IPS-18a (cell line): ENCODE measurements at regions not wholly inside any gene's neighbourhood (a gene's known extent, or its start where the extent isn't known, plus 50 kb on each side); places are given as distances from the start of the nearest gene placed in this dataset.
"Not testable (repeated sequence)": the region's sequence is repeated elsewhere in the genome, so short reads cannot be mapped to it uniquely, and the experiment has no call there.

Source experiments
- H3K27ac ChIP-seq: one replicate; pipeline ENCODE4 v1.5.1; 2013; ENCODE audit warnings: low read length
- H3K27me3 ChIP-seq: one replicate; pipeline ENCODE4 v1.6.1; 2013; ENCODE audit warnings: mild to moderate bottlenecking, low read length; ENCODE audit not compliant: control insufficient read depth, insufficient read depth
- H3K36me3 ChIP-seq: one replicate; pipeline ENCODE4 v1.6.1; 2013; ENCODE audit warnings: low read depth, low read length; ENCODE audit not compliant: control insufficient read depth
- H3K4me1 ChIP-seq: one replicate; pipeline ENCODE4 v1.6.1; 2013; ENCODE audit warnings: low read depth, low read length; ENCODE audit not compliant: control insufficient read depth
- H3K4me3 ChIP-seq: one replicate; pipeline ENCODE4 v1.5.1; 2013; ENCODE audit warnings: low read length
- H3K9ac ChIP-seq: one replicate; pipeline ENCODE4 v1.6.1; 2013; ENCODE audit warnings: mild to moderate bottlenecking, low read length, moderate library complexity
- H3K9me3 ChIP-seq: one replicate; pipeline ENCODE4 v1.6.1; 2013; ENCODE audit warnings: low read depth, low read length; ENCODE audit not compliant: control insufficient read depth

DNA sequence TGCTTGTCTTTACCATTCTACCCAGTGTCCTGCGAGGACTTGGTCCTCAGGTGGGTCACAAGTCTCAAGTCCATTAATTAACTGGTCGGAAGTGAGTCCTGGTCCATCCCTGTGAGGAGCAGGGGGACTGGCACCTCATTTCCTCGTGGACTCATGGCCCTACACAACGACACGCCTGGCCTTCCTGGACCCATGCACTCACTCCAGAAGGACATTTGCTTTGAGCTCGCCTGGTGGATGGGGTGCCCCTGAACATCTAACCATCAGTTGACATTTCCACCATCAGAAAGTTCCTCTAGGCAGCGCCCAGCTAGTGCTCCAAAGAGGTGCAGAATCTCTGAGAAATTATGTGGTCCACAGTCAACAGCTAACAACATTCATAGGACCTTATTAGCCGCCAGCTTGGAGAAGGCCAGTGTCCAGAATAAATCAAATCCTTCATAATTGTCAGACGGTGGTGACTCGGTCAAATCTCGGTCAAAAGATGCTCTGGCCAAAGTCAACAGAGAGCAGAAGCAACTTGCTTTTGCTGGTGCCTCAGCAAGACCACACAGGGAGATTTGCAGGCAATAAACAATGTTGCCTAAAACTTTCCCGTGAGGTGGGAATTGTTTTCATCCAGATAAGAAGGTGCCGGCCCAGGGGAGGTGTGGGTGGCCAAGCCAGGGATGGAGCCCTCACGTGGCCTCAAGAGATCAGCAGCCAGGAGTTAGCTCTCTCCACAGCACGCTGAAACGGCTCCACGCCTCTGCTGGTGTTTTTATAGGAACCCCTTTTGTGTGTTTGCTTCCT, 119.9 kb upstream of the FAM20C start:
- not testable (repeated sequence) for H3K36me3 ChIP-seq, H3K9ac ChIP-seq, H3K4me3 ChIP-seq, H3K27me3 ChIP-seq, H3K4me1 ChIP-seq, H3K27ac ChIP-seq, H3K9me3 ChIP-seq

DNA sequence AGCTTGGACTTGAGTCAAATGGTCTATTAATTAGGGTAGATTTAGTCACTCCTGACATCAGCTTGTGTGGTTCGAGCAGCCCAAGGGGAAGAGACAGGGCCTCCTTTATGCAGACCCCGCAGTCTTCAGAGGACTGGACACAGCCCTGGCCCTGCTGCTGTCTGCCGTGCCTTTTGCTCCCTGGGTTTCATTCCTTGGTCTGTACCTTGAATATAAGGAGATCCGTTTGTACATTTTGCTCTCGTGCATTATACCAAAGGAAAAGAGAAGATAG, 119.4 kb upstream of the FAM20C start:
- not testable (repeated sequence) for H3K9ac ChIP-seq, H3K4me1 ChIP-seq, H3K27me3 ChIP-seq, H3K27ac ChIP-seq, H3K36me3 ChIP-seq, H3K9me3 ChIP-seq, H3K4me3 ChIP-seq

DNA sequence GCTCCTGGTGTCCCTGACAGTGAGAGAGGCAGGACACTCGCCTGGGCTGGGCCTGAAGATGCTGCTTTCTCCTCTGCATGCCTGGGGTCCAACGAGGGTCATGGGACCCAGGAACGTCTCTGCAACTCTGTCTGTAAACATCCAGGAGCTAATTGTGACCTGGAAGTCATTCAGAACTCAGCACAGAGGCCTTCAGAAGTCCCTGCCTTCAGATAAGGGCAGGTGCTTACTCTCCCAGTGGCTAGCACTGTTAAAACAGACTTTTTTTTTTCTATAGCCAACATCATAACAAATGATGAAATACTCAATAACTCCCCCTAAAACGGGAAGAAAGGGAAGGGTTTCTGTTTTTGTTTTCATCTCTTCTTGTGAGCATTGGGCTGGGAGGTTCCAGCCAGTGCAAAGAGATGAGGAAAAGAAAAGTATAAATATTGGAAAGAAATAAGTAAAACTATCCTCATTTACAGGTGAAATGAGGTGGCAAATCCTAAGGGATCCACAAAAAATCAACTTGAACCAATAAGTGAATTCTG, 118.3 kb upstream of the FAM20C start:
- not testable (repeated sequence) for H3K27ac ChIP-seq, H3K27me3 ChIP-seq, H3K4me3 ChIP-seq, H3K36me3 ChIP-seq, H3K9ac ChIP-seq, H3K9me3 ChIP-seq, H3K4me1 ChIP-seq

DNA sequence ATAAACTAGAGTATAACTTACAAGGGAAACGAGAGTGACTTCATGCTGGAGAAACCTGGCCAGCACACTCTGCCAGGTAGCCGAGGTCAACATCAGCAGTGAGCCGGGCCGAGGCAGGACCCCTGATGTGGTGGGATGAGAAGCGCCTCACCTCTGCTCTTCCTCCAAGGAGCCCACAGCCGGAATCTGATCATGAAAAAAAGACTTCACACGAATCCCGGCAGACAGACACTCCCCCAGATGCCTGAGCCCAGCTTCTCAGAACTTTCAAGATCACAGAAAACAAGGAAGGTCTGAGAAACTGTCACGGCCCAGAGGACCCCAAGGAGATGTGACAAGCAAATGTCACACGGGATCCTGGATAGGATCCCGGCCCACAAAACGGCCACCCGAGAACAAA, 116.9 kb upstream of the FAM20C start:
- H3K27ac ChIP-seq, H3K36me3 ChIP-seq, H3K4me3 ChIP-seq, H3K9ac ChIP-seq, H3K4me1 ChIP-seq, H3K9me3 ChIP-seq, H3K27me3 ChIP-seq: not testable (repeated sequence)

DNA sequence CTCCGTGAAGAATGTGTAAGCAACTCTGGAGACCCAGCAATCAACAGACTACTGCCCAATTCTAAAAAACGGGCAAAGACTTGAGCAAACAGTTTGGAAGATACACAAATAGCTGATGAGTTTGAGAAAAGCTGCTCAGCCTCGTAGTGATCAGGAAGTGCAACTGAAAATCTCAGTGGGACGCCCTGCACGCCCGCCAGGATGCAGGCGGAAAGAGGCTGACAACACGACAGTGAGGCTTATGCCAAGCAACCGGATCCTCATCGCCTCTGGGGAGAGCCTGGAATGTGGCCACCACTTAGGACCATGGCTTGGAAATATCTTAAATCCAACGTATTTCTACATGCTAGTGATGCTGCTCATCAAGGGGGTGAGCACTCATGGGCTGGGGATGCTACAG, 116.2 kb upstream of the FAM20C start:
- not testable (repeated sequence) for H3K36me3 ChIP-seq, H3K4me3 ChIP-seq, H3K27me3 ChIP-seq, H3K9ac ChIP-seq, H3K27ac ChIP-seq, H3K9me3 ChIP-seq, H3K4me1 ChIP-seq

DNA sequence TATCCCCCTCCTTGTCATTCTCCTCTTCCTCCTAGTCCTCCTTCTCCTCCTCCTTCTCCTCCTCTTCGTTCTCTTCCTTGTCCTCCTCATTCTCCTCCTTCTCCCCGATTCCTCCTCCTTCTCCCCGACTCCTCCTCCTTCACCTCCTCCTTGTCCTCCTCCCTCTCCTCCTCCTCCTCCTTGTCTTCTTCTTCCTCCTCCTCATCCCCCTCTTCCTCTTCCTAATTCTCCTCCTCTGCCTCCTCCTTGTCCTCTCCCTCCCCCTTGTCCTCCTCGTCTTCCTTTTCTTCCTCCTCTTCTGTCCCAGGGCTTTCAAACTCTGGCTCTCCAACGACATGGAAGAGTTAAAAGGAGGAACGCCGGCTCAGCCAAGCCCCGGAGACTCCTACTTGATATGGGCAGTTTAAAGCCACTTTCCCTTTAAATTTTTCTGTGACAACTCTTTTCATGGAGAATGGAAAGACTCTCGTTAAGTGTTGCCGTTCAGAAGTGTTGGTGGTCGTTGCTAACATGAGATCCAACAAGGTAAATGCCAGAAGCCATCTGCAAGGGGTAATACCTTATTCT, 115.5 kb upstream of the FAM20C start:
- not testable (repeated sequence) for H3K9ac ChIP-seq, H3K4me3 ChIP-seq, H3K4me1 ChIP-seq, H3K36me3 ChIP-seq, H3K27me3 ChIP-seq, H3K9me3 ChIP-seq, H3K27ac ChIP-seq

DNA sequence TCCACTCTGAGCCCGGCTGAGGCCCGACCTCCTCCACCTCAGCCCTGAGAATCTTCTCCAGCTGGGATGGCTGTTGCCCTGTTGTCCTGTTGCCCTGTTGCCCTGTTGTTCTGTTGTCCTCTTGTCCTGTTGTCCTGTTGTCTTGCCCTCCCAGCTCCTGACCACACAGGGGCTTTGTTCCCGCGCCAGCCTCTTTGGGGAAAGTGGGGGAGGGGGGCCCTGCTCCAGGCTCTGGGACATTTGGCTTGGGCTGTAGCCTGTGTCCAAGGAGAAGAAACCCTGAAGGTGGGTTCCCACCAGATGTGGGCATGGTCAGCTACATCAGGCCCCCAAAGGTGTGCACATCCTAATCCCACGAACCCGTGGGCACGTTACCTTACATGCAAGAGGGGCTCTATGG, 113.5 kb upstream of the FAM20C start:
- not testable (repeated sequence) for H3K4me1 ChIP-seq, H3K36me3 ChIP-seq, H3K4me3 ChIP-seq, H3K9ac ChIP-seq, H3K9me3 ChIP-seq, H3K27ac ChIP-seq, H3K27me3 ChIP-seq

DNA sequence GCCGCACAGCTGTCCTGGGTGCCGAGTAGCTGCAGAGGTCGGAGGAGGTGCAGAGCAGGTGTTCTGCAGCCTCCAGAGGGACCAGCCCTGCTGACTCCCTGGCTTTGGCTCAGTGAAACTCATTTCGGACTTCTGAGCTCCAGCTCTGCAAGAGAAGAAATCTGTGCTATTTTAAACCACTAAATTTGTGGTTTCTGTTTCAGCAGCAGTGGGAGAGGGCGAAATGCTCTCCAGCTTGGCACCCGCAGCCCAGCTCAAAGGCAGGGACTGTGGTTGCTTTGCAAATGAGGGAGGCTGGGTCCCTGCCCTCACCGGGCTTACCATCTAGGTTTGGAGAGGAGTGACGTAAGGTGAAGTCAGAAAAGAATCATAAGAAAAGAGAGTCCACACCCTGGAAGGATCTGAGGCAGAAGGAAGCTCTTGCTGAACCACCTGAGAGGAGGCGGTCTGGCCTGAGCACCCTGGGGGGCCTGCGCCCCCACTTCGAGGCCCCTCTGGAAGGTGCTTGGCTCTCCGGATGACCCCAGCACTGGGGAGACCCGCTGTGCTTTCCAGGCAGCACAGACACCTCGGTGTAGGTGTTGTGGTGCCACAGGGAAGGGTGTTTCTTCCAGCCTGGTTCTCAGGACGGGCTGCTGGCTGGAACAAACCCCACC, 112.8 kb upstream of the FAM20C start:
- not testable (repeated sequence) for H3K36me3 ChIP-seq, H3K9me3 ChIP-seq, H3K27me3 ChIP-seq, H3K4me3 ChIP-seq, H3K27ac ChIP-seq, H3K4me1 ChIP-seq, H3K9ac ChIP-seq

DNA sequence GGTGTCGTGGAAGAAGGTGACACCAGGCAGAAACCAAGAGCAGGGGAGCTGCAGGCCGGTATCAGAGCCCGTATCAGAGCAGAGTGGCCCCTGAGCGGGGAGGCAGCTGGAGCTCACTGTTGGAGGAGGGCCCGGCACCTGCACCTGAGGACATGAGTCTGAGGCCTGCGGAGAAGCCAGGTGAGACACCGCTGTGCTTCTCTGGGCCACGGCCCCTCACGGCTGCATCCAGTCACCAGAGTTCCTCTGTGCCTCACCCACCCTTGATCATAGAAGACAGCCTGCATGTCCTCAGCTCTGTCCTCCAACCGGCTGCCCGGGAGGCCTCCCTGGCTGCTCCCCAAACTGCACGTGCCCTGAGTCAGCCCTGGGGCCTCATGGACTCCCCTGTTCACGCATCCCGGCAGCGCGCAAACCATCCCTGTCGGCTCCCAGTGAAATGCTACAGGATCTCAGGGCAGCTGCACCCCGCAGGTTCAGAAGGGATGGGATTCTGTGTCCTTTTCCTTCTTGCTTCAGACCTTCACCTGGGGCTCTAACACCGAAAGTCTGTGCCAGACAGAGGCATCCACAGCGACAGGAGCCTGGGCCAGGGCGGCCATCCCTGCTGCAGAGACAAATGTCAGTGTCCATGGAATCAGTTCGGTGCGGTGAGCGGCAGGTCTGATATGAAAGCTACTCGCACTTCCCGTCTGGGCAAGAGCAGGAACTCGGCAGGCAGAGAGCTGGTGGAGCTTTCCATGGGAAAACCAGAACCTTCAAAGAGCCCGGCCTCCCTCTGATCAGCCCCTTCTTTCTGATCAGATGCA, 111.9 kb upstream of the FAM20C start:
- no peaks in the 10 kb centered on the region for H3K4me1 ChIP-seq
- no peaks in the 10 kb centered on the region for H3K9me3 ChIP-seq
- no peaks in the 10 kb centered on the region for H3K36me3 ChIP-seq
- H3K4me3 ChIP-seq: no peak overlapping the region
- no peak overlapping the region for H3K27ac ChIP-seq
- no peaks in the 10 kb centered on the region for H3K27me3 ChIP-seq
- H3K9ac ChIP-seq: no peak overlapping the region

DNA sequence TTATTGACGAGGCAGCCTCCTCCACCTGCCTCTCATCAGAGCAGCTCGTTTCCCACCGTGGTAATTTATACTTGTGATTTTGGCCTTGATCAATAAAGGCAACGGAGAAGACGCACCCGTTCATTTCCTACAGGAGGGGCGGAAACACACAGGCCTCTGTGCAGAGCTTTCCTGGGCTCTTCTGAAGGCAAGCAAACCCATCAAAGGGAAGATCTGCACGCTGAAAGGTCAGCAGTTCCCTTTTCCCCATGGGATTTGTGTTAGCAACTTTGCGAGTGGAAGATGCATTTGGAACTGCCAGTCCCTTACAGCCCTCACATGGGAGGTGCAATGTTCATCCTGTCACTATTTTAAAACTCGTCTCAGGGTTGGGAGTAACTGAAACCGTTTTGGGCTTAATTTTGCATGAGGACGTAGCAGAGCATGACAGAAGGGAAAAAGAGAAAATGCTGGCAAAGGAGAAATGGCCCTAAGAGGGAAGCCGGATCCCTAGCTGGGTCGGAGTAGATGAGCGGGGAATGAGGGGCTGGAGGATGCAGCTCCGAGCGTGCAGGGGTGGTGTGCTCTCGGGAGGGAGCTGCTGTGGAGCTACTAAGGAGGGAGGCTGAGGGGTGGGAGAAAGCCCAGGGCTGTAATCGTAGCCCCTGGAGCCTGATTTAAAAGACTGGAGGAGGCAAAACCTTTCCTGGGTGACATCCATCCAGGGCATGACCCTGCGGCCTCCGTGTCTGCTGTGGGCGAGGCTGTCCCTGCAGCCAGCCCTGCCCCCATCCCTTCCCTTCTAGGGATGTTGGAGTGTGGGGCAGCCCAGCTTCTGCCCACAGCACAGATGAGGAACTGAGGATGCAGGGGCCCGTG, 111.1 kb upstream of the FAM20C start:
- no peaks in the 10 kb centered on the region for H3K36me3 ChIP-seq
- H3K9ac ChIP-seq: no peak overlapping the region
- H3K9me3 ChIP-seq: no peaks in the 10 kb centered on the region
- no peak overlapping the region for H3K27ac ChIP-seq
- H3K4me1 ChIP-seq: no peaks in the 10 kb centered on the region
- H3K4me3 ChIP-seq: no peak overlapping the region
- H3K27me3 ChIP-seq: no peaks in the 10 kb centered on the region
